SK-N-MC (cell line): ENCODE measurements at regions not wholly inside any gene's neighbourhood (a gene's known extent, or its start where the extent isn't known, plus 50 kb on each side); places are given as distances from the start of the nearest gene placed in this dataset.

ENCODE experiments used
- EZH2 ChIP-seq: fragments of 200-600 bp; sonication (generic); IDR thresholded peaks from one replicate; pipeline ENCODE4 v1.6.1; 2017; ENCODE audit warnings: antibody characterized with exemption
- FOXP2 ChIP-seq: optimal IDR thresholded peaks from 2 replicates; pipeline ENCODE3; 2011; ENCODE audit warnings: mild to moderate bottlenecking, moderate library complexity; ENCODE audit not compliant: insufficient read depth; ENCODE audit errors: extremely low read length, control extremely low read depth
- POLR2AphosphoS5 ChIP-seq: IDR thresholded peaks from 2 replicates; pipeline ENCODE4 v1.6.1; 2012; ENCODE audit warnings: mild to moderate bottlenecking, low read depth, low read length, borderline replicate concordance

GRCh38 chr14:62253911-62254310 lies 491.7 kb downstream of the SNAPC1 start:
- TF ChIP-seq POLR2AphosphoS5 (no peak), EZH2 (no peak), FOXP2 (no peak)
